ENCODE measurements at regions not wholly inside any gene's neighbourhood (a gene's known extent, or its start where the extent isn't known, plus 50 kb on each side); places are given as distances from the start of the nearest gene placed in this dataset.

- TF ChIP-seq ZNF292 (tag by site-specific recombination; IDR thresholded peaks at IDR 0.05; ENCODE audit: borderline replicate concordance, low read depth) (no peak), CTCF (tag by site-specific recombination; IDR thresholded peaks at IDR 0.05) (no peak), TSHZ1 (tag by site-specific recombination; IDR thresholded peaks at IDR 0.05; ENCODE audit: borderline replicate concordance) (no peak), ZNF416 (tag by site-specific recombination; IDR thresholded peaks at IDR 0.05) (no peak)
Measured at GRCh38 chr6:82801083-82801482, 264.6 kb downstream of the UBE3D start.

All from HEK293 (cell line).